Mesothelial cell of epicardium (in vitro differentiated cells): ENCODE measurements at regions not wholly inside any gene's neighbourhood (a gene's known extent, or its start where the extent isn't known, plus 50 kb on each side); places are given as distances from the start of the nearest gene placed in this dataset.

Experiments used
- DNase-seq, 2 experiments: peaks; one replicate each; pipeline ENCODE4 v3.0.0; 2021; ENCODE audit warnings: low spot score in 2 of 2; ENCODE audit not compliant: unreplicated experiment in 2 of 2
- H3K27ac Mint-ChIP-seq: 2 replicates; pipeline ENCODE4 v1.8.0; 2021; ENCODE audit warnings: mixed read lengths
- H3K27me3 Mint-ChIP-seq: 2 replicates; pipeline ENCODE4 v1.8.0; 2021; ENCODE audit warnings: low read depth, mixed read lengths
- H3K36me3 Mint-ChIP-seq: 2 replicates; pipeline ENCODE4 v1.8.0; 2021; ENCODE audit warnings: mixed read lengths
- H3K4me1 Mint-ChIP-seq: 2 replicates; pipeline ENCODE4 v1.8.0; 2021; ENCODE audit warnings: mixed read lengths
- H3K4me3 Mint-ChIP-seq: 2 replicates; pipeline ENCODE4 v1.8.0; 2021; ENCODE audit warnings: mild to moderate bottlenecking, moderate library complexity, mixed read lengths
- H3K9me3 Mint-ChIP-seq: 2 replicates; pipeline ENCODE4 v1.8.0; 2021; ENCODE audit warnings: mixed read lengths
- CTCF ChIP-seq: fragments of 200-600 bp; sonication (generic); IDR thresholded peaks from one replicate; pipeline ENCODE4 v1.5.0; 2021; ENCODE audit warnings: antibody characterized with exemption; ENCODE audit not compliant: unreplicated experiment

GRCh38 chrX:7286168-7286837, 138.3 kb upstream of the PUDP start:
- Mint-ChIP-seq H3K9me3 (no peaks in the 10 kb centered on the region), H3K4me1 (no peaks in the 10 kb centered on the region), H3K27me3 (no peaks in the 10 kb centered on the region), H3K4me3 (no peak overlapping the region), H3K36me3 (no peaks in the 10 kb centered on the region), H3K27ac (no peak overlapping the region)
- TF ChIP-seq CTCF, result no peak
- DNase-seq, result no peak

- Mint-ChIP-seq H3K27me3 (no peaks in the 10 kb centered on the region), H3K4me1 (no peaks in the 10 kb centered on the region), H3K4me3 (no peak overlapping the region), H3K36me3 (no peaks in the 10 kb centered on the region), H3K27ac (no peak overlapping the region), H3K9me3 (no peaks in the 10 kb centered on the region)
- no peak for TF ChIP-seq CTCF
- no peak for DNase-seq
Observed at GRCh38 chrX:7285765-7286164, 137.8 kb upstream of the PUDP start.

GRCh38 chrX:7283741-7284140, 135.8 kb upstream of the PUDP start:
- H3K27ac Mint-ChIP-seq, result no peak overlapping the region
- no peak overlapping the region for H3K4me3 Mint-ChIP-seq
- H3K27me3 Mint-ChIP-seq, result no peaks in the 10 kb centered on the region
- H3K4me1 Mint-ChIP-seq, result peaks cover 15% of the 10 kb centered on the region
- no peaks in the 10 kb centered on the region for H3K36me3 Mint-ChIP-seq
- DNase-seq, result no peak
- TF ChIP-seq CTCF, result no peak
- no peaks in the 10 kb centered on the region for H3K9me3 Mint-ChIP-seq

GRCh38 chrX:7280520-7280919, 132.6 kb upstream of the PUDP start:
- TF ChIP-seq CTCF, result no peak
- Mint-ChIP-seq H3K27me3 (no peaks in the 10 kb centered on the region), H3K4me1 (peaks cover 19% of the 10 kb centered on the region)

GRCh38 chrX:7272346-7272745, 124.4 kb upstream of the PUDP start:
- H3K4me3 Mint-ChIP-seq, result no peak overlapping the region
- no peak for DNase-seq
- H3K36me3 Mint-ChIP-seq, result no peaks in the 10 kb centered on the region
- peaks cover 16% of the 10 kb centered on the region for H3K4me1 Mint-ChIP-seq
- no peak for TF ChIP-seq CTCF
- H3K27me3 Mint-ChIP-seq, result no peaks in the 10 kb centered on the region
- H3K9me3 Mint-ChIP-seq, result no peaks in the 10 kb centered on the region
- H3K27ac Mint-ChIP-seq, result no peak overlapping the region

More at GRCh38 chrX:7280520-7280919, 132.6 kb upstream of the PUDP start:
- Mint-ChIP-seq H3K27ac (no peak overlapping the region), H3K9me3 (no peaks in the 10 kb centered on the region), H3K4me3 (no peak overlapping the region), H3K36me3 (no peaks in the 10 kb centered on the region)
- DNase-seq, result no peak

- Mint-ChIP-seq H3K4me1 (peaks cover 16% of the 10 kb centered on the region), H3K27me3 (no peaks in the 10 kb centered on the region), H3K36me3 (no peaks in the 10 kb centered on the region), H3K27ac (no peak overlapping the region), H3K4me3 (no peak overlapping the region), H3K9me3 (peaks cover 7% of the 10 kb centered on the region)
- TF ChIP-seq CTCF, result no peak
- DNase-seq, result no peak
Observed at GRCh38 chrX:7270933-7271332, 123.0 kb upstream of the PUDP start.
